ENCODE measurements at regions not wholly inside any gene's neighbourhood (a gene's known extent, or its start where the extent isn't known, plus 50 kb on each side); places are given as distances from the start of the nearest gene placed in this dataset.

DNA sequence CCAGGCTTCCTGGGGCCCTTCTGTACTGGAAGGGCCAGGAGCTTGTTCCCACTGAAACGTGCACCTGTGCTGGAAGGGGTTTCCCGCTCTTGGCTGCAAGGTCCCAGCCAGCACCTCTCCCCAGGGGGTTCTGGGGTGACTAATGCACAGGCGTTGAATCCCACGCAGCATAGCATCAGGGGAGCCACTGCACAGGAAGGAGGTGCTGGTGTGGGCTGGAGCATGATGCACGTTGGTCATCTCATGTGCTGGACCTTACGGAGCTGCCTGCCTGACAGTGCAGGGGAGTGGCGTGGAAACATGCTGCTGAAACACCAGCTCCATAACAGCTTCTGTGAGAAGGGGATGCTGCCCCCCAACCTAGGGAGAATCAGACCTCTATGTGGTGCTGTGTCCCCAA, 623.0 kb downstream of the AACS start:
- DNase-seq = no peak

DNA sequence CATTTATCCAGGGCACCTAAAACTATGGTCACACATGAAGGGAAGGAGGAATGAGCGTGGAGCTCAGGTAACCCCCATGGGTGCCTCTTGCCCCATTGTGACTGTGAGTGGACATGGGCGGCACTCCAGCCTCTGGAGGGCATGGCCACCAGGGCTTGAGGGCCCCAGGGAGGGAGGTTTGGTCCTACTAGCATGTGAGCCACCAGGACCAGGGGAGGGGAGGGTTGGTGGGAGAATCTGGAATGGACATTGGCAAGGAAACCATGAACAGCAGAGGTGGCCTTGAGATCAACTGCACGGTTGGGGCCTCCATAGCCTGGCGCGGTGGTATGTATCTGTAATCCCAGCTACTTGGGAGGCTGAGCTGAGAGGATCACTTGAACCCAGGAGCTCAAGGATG, 623.6 kb downstream of the AACS start:
- DNase-seq = no peak

- DNase-seq = no peak
Measured at GRCh38 chr12:125689576-125690410, 624.6 kb downstream of the AACS start.

DNA sequence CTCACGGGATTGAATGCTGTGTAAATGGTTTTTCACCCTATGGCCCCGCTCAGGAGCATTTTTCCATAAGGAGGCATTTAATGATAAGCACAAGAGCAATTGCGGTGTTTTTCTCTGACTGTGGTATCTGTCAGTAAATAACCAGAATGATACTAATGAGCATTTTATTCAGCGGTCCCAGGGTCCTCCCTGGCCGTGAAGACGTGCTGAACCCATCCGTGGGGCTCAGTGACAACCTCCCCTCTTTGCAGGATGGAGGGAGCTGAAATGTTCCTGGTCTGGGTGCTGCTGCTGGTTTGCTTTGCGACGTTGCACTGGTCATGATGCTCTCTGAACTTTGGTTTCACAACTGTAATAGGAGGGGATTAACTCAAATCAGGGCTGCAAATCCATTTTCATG, 625.6 kb downstream of the AACS start:
- no peak for DNase-seq

- no peak for DNase-seq
Measured at GRCh38 chr12:125696054-125696453, 630.8 kb downstream of the AACS start.

DNA sequence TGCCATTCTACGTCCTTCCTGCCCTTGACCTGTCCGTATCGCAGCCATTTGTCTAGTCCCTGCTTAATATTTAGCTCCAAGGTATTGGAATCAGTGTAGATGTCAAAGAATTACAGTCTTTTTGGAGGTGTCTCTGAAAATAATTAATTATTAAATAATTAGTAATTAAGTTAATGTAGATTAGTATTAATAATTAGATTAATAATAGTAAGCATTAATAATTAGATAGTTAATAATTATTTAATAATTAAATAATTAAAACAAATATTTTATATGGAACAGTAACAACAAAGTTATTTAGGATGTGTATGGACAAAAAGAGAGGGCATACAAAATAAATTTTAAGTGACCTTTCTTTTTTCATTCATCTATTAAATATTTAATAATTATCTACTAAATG, 639.6 kb downstream of the AACS start:
- DNase-seq = no peak

DNA sequence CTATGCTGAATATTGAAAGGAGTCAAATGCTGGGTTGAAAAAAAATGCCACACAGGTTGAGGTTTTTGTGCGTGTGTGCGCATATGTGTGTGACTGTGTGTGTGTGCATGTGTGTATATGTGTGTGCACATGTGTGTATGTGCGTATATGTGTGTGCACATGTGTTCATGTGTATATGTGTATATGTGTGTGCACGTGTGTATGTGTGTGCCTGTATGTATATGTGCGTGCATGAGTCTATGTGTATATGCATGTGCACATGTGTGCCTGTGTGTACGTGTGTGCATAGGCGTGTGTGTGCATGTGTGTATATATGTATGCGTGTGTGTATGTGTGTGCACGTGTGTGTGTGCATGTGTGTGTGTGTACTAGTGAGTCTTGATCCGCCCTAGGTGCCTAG, 655.7 kb downstream of the AACS start:
- DNase-seq = no peak

- no peak for DNase-seq
Measured at GRCh38 chr12:125734137-125734536, 668.9 kb downstream of the AACS start.

DNA sequence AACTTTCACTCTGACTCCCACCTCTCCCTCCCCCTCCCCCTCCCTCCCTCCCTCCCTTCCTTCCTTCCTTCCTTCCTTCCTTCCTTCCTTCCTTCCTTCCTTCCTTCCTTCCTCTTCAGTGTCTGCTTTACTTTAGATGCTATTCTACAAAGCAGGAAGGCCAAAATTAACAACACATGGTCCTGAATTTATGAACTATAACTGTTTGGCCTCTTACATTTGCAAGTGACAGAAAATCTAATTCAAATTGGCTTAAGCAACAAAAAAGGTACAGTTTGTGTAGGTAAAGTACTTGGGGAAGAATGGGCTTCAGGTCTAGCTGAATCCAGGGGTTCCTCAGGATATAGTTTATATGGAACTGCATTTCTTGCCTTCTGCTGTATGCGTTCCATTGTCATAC, 673.0 kb downstream of the AACS start:
- no peak for DNase-seq

DNA sequence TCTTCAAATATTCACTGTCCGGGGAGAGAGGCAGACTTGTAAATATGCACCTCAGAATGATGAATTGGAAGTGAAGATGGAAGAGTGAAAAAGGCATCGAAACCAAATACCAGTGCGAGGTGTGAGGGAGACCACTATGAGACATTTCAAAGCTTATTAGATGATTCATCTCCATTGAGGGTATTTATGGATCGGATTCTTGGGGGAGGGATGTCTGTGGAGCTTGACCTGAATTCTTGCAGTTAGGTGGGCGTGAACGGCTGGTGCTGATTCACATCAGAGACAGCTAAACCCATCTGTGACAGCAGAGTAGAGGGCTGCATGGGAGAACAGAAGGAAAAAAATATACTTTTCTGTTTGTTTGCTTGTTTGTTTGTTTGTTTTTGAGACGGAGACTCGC, 677.2 kb downstream of the AACS start:
- no peak for DNase-seq

DNA sequence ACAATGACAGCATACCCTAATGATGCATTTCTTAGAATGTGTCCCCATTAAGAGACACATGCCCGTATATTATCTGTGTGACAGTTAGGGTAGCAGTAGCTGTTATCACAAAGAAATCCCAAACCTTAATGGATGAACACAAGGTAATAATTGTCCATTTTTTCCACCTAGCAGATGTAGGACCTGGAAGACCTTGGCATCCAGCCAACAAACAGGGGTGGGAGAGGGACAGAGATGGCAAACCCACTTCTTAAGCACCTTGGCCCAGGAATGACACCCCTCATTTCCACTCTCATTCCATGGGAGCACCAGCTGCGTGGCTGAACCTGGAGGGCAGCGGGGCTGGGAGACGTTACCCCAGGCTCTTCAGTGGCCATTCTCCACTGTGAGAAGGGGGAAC, 679.0 kb downstream of the AACS start:
- DNase-seq = no peak

- no peak for DNase-seq
Measured at GRCh38 chr12:125755512-125755911, 690.3 kb downstream of the AACS start.

- no peak for DNase-seq
Measured at GRCh38 chr12:125766091-125766490, 700.9 kb downstream of the AACS start.

- DNase-seq = no peak
Measured at GRCh38 chr12:125772403-125772802, 707.2 kb downstream of the AACS start.

- DNase-seq = no peak
Measured at GRCh38 chr12:125773033-125773640, 707.9 kb downstream of the AACS start.

DNA sequence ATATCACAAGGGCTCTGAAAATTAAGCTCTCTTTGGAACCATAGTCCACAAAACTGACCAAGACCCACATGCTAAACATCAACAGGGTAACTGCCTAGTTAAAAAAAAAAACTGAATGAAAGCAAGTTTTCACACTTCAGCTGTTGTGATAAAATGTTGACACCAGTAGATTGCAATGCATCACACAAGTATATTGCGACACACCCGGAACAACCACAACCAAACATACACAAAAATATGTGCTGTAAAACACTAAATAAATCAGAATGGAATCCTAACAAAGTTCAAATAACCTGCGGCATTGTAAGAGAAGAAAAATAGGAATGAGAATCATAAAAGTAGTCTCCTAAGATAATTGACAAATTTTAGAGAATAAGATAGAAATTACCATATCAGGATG, 710.3 kb downstream of the AACS start:
- no peak for DNase-seq

DNA sequence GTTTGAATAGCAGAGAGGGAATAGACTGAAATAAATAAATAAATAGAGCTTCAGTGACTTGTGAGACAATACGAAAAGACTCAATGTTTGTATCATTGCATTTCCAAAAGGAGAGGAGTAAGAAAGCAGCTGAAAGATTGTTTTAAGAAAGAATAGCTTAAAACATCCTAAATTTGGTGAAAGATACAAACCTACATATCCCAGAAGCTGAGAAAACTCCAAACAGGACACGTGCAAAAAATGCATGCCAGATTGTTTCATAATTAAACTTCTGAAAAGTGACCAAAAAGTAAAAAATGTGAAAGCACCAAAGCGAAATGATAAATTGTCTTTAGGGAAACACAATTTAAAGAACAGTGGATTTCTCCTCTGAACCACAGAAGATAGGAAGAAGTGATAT, 711.0 kb downstream of the AACS start:
- no peak for DNase-seq

DNA sequence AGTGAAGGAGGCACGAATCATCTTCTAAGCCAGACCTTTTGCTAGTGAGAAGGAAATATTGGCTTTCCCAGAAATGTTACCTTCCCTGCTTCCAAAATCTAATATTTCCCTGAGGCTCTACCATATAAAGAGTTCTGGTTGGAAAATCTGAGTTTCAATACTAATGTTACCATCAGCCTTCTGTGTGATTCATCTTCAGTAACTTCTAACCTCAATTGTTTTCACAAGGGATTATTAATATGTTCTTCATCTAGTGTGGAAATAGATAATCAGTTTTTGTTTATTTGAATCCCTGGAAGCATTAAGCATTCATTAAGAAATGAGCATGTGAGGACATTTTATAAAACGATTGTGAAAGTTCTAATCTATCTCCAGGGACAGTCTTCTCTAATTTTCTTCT, 720.9 kb downstream of the AACS start:
- no peak for DNase-seq

- no peak for DNase-seq
Measured at GRCh38 chr12:125794401-125794800, 729.2 kb downstream of the AACS start.

- DNase-seq = no peak
Measured at GRCh38 chr12:125797421-125798175, 732.4 kb downstream of the AACS start.

- DNase-seq = no peak
Measured at GRCh38 chr12:125804660-125805059, 739.4 kb downstream of the AACS start.

GRCh38 chr12:125824276-125824675, 759.0 kb downstream of the AACS start:
- no peak for DNase-seq

DNA sequence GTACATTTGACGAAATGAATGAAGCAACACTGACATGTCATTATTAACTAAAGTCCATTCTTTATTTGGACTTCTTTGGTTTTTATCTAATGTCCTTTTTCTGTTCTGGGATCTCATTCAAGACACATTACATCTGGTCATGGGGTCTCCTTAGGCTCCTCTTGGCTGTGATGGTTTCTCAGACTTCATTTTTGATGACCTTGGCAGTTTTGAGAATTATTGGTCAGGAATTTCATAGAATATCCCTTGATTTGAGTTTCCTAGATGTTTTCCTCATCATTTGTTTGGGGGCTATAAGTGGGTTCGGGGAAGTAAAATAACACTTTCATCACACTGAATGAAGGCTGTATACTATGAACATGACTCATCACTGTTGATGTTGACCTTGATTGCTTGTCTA, 770.6 kb downstream of the AACS start:
- no peak for DNase-seq

DNA sequence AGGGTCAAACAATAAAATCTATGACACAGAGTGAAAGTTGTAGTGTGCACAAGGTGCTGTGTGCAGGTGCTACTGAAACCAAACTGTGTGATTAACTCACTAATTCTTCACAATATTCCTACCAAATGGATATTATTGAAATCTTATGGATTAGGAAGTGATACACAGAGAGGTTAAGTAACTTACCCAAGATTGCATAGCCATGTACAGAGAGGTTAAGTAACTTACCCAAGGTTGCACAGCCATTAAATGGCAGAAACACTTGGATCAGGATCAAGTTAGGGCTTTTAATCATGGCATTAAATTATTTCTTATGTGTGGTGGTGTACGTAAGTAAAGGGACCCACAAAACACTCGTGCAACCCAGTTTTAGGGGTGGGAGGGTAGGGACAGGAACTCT, 771.4 kb downstream of the AACS start:
- no peak for DNase-seq

All from CD4-positive, alpha-beta T cell treated with Interleukin-17A for 1 hour (primary cell).